ENCODE measurements at regions not wholly inside any gene's neighbourhood (a gene's known extent, or its start where the extent isn't known, plus 50 kb on each side); places are given as distances from the start of the nearest gene placed in this dataset.

GRCh38 chr1:70906800-70907199, 140.8 kb downstream of the PTGER3 start:
- no peak for TF ChIP-seq CTCF (IDR thresholded peaks at IDR 0.05 in 2 of 3, conservative IDR thresholded peaks at IDR 0.05 in 1 of 3; ENCODE audit: control insufficient read depth in 2 of 3, extremely low read depth in 1 of 3, insufficient read depth in 1 of 3, low read depth in 3 of 3, low read length in 3 of 3)
- TF ChIP-seq POLR2A (IDR thresholded peaks at IDR 0.05; ENCODE audit: low read depth, low read length): no peak
- no peak for TF ChIP-seq CEBPZ (IDR thresholded peaks at IDR 0.05; ENCODE audit: low read depth, low read length)
- TF ChIP-seq EZH2 (IDR thresholded peaks at IDR 0.05; ENCODE audit: borderline replicate concordance, control insufficient read depth, low read depth, low read length): no peak
- no peak for TF ChIP-seq ZNF592 (IDR thresholded peaks at IDR 0.05)

All from GM12878 (cell line).